ENCODE measurements at regions not wholly inside any gene's neighbourhood (a gene's known extent, or its start where the extent isn't known, plus 50 kb on each side); places are given as distances from the start of the nearest gene placed in this dataset.

GRCh38 chr15:69921626-69922619, 175.8 kb downstream of the TLE3 start:
- TF ChIP-seq YY1 (IDR thresholded peaks at IDR 0.05) = no peak
- TF ChIP-seq CTCF (IDR thresholded peaks at IDR 0.05; ENCODE audit: low read depth, low read length, missing input control) = no peak
- no peak for TF ChIP-seq TAF1 (conservative IDR thresholded peaks at IDR 0.05)
- no peak for TF ChIP-seq NR2F2 (IDR thresholded peaks at IDR 0.05)
- TF ChIP-seq FOXA2 (IDR thresholded peaks at IDR 0.05) = no peak
- TF ChIP-seq RAD21 (IDR thresholded peaks at IDR 0.05) = no peak
- TF ChIP-seq HNF4G (IDR thresholded peaks at IDR 0.05) = no peak
- no peak for TF ChIP-seq ATF3 (IDR thresholded peaks at IDR 0.05)
- no peak for TF ChIP-seq EGR1 (IDR thresholded peaks at IDR 0.05; ENCODE audit: low read depth in 2 of 2)
- no peak for TF ChIP-seq JUND (IDR thresholded peaks at IDR 0.05)
- Histone ChIP-seq H3K27ac (ENCODE audit: low read depth in 1 of 2, low read length in 2 of 2) (no peak overlapping the region), H3K36me3 (ENCODE audit: control insufficient read depth in 4 of 4, insufficient read depth in 3 of 4, low read depth in 1 of 4, low read length in 3 of 4) (no peaks in the 10 kb centered on the region), H3K9ac (ENCODE audit: low read depth in 1 of 2, low read length in 2 of 2) (no peak overlapping the region), H3K4me1 (ENCODE audit: control insufficient read depth in 4 of 4, insufficient read depth in 4 of 4, low read length in 3 of 4) (no peaks in the 10 kb centered on the region), H3K4me3 (ENCODE audit: low read depth in 1 of 3, low read length in 3 of 3) (no peak overlapping the region), H3K9me3 (ENCODE audit: control insufficient read depth in 4 of 4, low read length in 3 of 4) (peaks cover 0 to 20% (median 1%) of the 10 kb centered on the region in 4 donors), H3K27me3 (ENCODE audit: control insufficient read depth in 4 of 4, insufficient read depth in 4 of 4, low read length in 3 of 4) (no peaks in the 10 kb centered on the region)
- WGBS = 67% methylated on average over 7 of the region's 7 CpGs
- DNase-seq (ENCODE audit: low spot score) = no peak

GRCh38 chr15:69924531-69924930, 173.2 kb downstream of the TLE3 start:
- H3K27me3 ChIP-seq (ENCODE audit: control insufficient read depth in 4 of 4, insufficient read depth in 4 of 4, low read length in 3 of 4) = no peaks in the 10 kb centered on the region
- WGBS = 68% methylated on average over 1 of the region's 1 CpG
- no peak overlapping the region for H3K4me3 ChIP-seq (ENCODE audit: low read depth in 1 of 3, low read length in 3 of 3)
- peaks cover 0 to 20% (median 1%) of the 10 kb centered on the region in 4 donors for H3K9me3 ChIP-seq (ENCODE audit: control insufficient read depth in 4 of 4, low read length in 3 of 4)
- H3K9ac ChIP-seq (ENCODE audit: low read depth in 1 of 2, low read length in 2 of 2) = no peak overlapping the region
- no peaks in the 10 kb centered on the region for H3K36me3 ChIP-seq (ENCODE audit: control insufficient read depth in 4 of 4, insufficient read depth in 3 of 4, low read depth in 1 of 4, low read length in 3 of 4)
- no peaks in the 10 kb centered on the region for H3K4me1 ChIP-seq (ENCODE audit: control insufficient read depth in 4 of 4, insufficient read depth in 4 of 4, low read length in 3 of 4)
- TF ChIP-seq RXRA (IDR thresholded peaks at IDR 0.05) (no peak), ATF3 (IDR thresholded peaks at IDR 0.05) (no peak), REST (IDR thresholded peaks at IDR 0.05) (no peak), NR2F2 (IDR thresholded peaks at IDR 0.05) (no peak), FOXA1 (IDR thresholded peaks at IDR 0.05) (no peak), FOXA2 (IDR thresholded peaks at IDR 0.05) (no peak), TAF1 (conservative IDR thresholded peaks at IDR 0.05) (no peak), GABPA (IDR thresholded peaks at IDR 0.05 in 1 of 2, conservative IDR thresholded peaks at IDR 0.05 in 1 of 2) (no peak), ZBTB33 (IDR thresholded peaks at IDR 0.05) (no peak), HNF4A (conservative IDR thresholded peaks at IDR 0.05) (no peak), RAD21 (IDR thresholded peaks at IDR 0.05) (no peak), EGR1 (IDR thresholded peaks at IDR 0.05; ENCODE audit: low read depth in 2 of 2) (no peak), CTCF (IDR thresholded peaks at IDR 0.05; ENCODE audit: low read depth, low read length, missing input control) (no peak), HNF4G (IDR thresholded peaks at IDR 0.05) (no peak)
- no peak overlapping the region for H3K27ac ChIP-seq (ENCODE audit: low read depth in 1 of 2, low read length in 2 of 2)
- no peak for DNase-seq (ENCODE audit: low spot score)

Data from liver (tissue), 8 donors.